Upper lobe of left lung (tissue), 4 donors: ENCODE measurements at regions not wholly inside any gene's neighbourhood (a gene's known extent, or its start where the extent isn't known, plus 50 kb on each side); places are given as distances from the start of the nearest gene placed in this dataset.

ENCODE experiments used
- CTCF ChIP-seq, 6 experiments: fragments of 450-650 bp in 4 of 6; fragments of 200-600 bp in 2 of 6; sonication (generic) in 2 of 6; IDR thresholded peaks; one replicate each; pipeline ENCODE4 v1.5.1; 2016 to 2019; ENCODE audit warnings: antibody characterized with exemption in 6 of 6
- POLR2AphosphoS5 ChIP-seq, 2 donors: sonication (generic); formaldehyde crosslinking; IDR thresholded peaks; one replicate each; pipeline ENCODE4 v1.5.1; 2017; ENCODE audit warnings: antibody characterized with exemption in 2 of 2

GRCh38 chr18:29838556-29838955, 1204.0 kb downstream of the DSC3 start:
- no peak for TF ChIP-seq CTCF (IDR thresholded peaks at IDR 0.05)
- TF ChIP-seq POLR2AphosphoS5 (IDR thresholded peaks at IDR 0.05), result no peak
